ENCODE measurements at regions not wholly inside any gene's neighbourhood (a gene's known extent, or its start where the extent isn't known, plus 50 kb on each side); places are given as distances from the start of the nearest gene placed in this dataset.

- no peaks in the 10 kb centered on the region for H3K36me3 ChIP-seq (ENCODE audit: control insufficient read depth, insufficient read depth, low read length)
- no peaks in the 10 kb centered on the region for H3K79me2 ChIP-seq
- no peaks in the 10 kb centered on the region for H3K27me3 ChIP-seq (ENCODE audit: control insufficient read depth, insufficient read depth, low read length)
- H3K4me1 ChIP-seq = no peaks in the 10 kb centered on the region
- no peak overlapping the region for H3K27ac ChIP-seq
- no peak overlapping the region for H3K4me3 ChIP-seq (ENCODE audit: low read depth, low read length)
- H2AFZ ChIP-seq = no peak overlapping the region
- H3K4me2 ChIP-seq (ENCODE audit: low read length) = no peak overlapping the region
- no peak overlapping the region for H3K9ac ChIP-seq
- no peak for TF ChIP-seq CTCF (IDR thresholded peaks at IDR 0.05)
- no peaks in the 10 kb centered on the region for H3K9me3 ChIP-seq (ENCODE audit: control insufficient read depth, low read length)
Measured at GRCh38 chr3:176785171-176785570, 412.1 kb downstream of the TBL1XR1 start.

GRCh38 chr3:176780766-176781165 is 416.5 kb downstream of the TBL1XR1 start:
- Histone ChIP-seq H3K9me3 (ENCODE audit: control insufficient read depth, low read length) (no peaks in the 10 kb centered on the region), H3K27me3 (ENCODE audit: control insufficient read depth, insufficient read depth, low read length) (no peaks in the 10 kb centered on the region), H3K4me3 (ENCODE audit: low read depth, low read length) (no peak overlapping the region), H2AFZ (no peak overlapping the region), H3K4me1 (no peaks in the 10 kb centered on the region), H3K4me2 (ENCODE audit: low read length) (no peak overlapping the region), H3K27ac (no peak overlapping the region), H3K79me2 (no peaks in the 10 kb centered on the region), H3K9ac (no peak overlapping the region), H3K36me3 (ENCODE audit: control insufficient read depth, insufficient read depth, low read length) (no peaks in the 10 kb centered on the region)
- no peak for TF ChIP-seq CTCF (IDR thresholded peaks at IDR 0.05)

DNA sequence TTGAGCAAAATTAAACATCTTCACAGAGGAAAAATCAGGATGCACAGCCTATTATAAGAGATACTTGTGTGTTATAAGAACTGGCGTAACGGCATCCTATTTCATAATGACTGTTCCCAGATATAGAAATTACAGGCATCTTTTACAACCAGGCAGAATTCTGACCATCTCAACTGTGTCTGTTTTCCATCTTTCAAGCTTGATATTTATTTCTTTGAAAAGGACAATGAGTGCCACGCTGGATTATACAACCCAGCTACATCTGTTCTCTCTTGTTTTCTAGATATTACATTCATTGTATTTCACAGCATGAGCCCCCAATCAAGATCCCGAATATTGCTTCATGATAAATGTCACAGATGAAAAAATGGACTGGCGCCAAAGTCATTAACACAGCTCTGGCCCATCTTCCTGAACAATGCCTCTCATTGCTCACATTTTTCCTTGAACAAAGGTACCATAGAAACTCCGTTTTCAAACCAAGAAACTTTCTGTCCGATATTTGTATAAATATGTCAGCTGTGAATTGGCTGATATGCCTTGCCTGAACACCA is 420.6 kb downstream of the TBL1XR1 start:
- H3K79me2 ChIP-seq = no peaks in the 10 kb centered on the region
- H3K4me3 ChIP-seq (ENCODE audit: low read depth, low read length) = no peak overlapping the region

DNA sequence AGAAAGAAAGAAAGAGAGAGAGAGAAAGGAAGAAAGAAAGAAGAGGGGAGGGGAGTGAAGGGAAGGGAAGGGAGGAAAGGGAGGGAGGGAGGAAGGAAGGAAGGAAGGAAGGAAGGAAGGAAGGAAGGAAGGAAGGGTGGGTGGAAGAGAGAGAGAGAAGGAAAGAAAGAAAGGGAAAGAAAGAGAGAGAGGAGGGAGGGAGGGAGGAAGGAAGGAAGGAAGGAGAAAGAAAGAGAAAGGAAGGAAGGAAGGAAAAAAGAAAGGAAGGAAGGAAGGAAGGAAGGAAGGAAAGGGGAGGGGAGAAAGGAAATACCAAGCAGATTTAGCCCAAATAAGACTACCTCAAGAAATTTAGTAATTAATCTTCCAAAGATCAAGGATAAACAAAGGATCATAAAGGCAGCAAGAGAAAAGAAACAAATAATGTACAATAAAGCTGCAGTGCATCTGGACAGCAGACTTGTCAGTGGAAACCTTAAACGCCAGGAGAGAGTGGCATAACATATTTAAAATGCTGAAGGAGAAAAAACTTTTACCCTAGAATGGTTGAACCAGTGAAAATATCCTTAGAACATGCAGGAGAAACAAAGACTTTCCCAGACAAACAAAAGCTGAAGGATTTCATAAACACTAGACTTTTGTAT is 427.6 kb downstream of the TBL1XR1 start:
- Histone ChIP-seq H3K36me3 (ENCODE audit: control insufficient read depth, insufficient read depth, low read length) (no peaks in the 10 kb centered on the region), H3K27me3 (ENCODE audit: control insufficient read depth, insufficient read depth, low read length) (no peaks in the 10 kb centered on the region), H3K4me3 (ENCODE audit: low read depth, low read length) (no peak overlapping the region), H3K4me2 (ENCODE audit: low read length) (no peak overlapping the region), H3K9me3 (ENCODE audit: control insufficient read depth, low read length) (no peaks in the 10 kb centered on the region), H3K4me1 (no peaks in the 10 kb centered on the region), H3K9ac (no peak overlapping the region), H3K27ac (no peak overlapping the region), H3K79me2 (no peaks in the 10 kb centered on the region), H2AFZ (no peak overlapping the region)
- TF ChIP-seq CTCF (IDR thresholded peaks at IDR 0.05) = no peak

More for the DNA sequence above, 420.6 kb downstream of the TBL1XR1 start:
- Histone ChIP-seq H2AFZ (no peak overlapping the region), H3K9ac (no peak overlapping the region), H3K36me3 (ENCODE audit: control insufficient read depth, insufficient read depth, low read length) (no peaks in the 10 kb centered on the region), H3K4me1 (no peaks in the 10 kb centered on the region), H3K27ac (no peak overlapping the region), H3K9me3 (ENCODE audit: control insufficient read depth, low read length) (no peaks in the 10 kb centered on the region), H3K4me2 (ENCODE audit: low read length) (no peak overlapping the region), H3K27me3 (ENCODE audit: control insufficient read depth, insufficient read depth, low read length) (no peaks in the 10 kb centered on the region)
- TF ChIP-seq CTCF (IDR thresholded peaks at IDR 0.05) = no peak

DNA sequence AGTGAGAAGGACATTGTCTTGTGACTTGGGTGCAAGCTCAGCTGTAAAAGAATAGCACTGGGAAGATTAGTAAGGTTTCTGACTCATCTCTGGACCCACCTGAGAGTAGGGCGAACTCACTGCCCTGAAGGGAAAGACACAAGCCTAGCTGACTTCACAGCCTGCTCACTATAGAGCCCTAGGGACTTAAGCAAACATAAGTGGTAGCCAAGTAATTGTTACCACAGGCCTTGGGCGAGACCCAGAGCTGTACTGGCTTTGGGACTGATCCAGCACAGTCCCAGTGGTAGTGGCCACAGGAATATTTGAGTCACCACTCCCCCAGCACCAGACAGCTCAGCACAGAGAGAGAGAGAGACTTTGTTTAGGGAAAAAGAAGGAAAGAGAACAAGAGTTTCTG is 429.9 kb downstream of the TBL1XR1 start:
- Histone ChIP-seq H2AFZ (no peak overlapping the region), H3K27ac (no peak overlapping the region), H3K36me3 (ENCODE audit: control insufficient read depth, insufficient read depth, low read length) (no peaks in the 10 kb centered on the region), H3K4me3 (ENCODE audit: low read depth, low read length) (no peak overlapping the region), H3K4me2 (ENCODE audit: low read length) (no peak overlapping the region), H3K9me3 (ENCODE audit: control insufficient read depth, low read length) (no peaks in the 10 kb centered on the region), H3K79me2 (no peaks in the 10 kb centered on the region), H3K27me3 (ENCODE audit: control insufficient read depth, insufficient read depth, low read length) (no peaks in the 10 kb centered on the region), H3K9ac (no peak overlapping the region), H3K4me1 (no peaks in the 10 kb centered on the region)
- TF ChIP-seq CTCF (IDR thresholded peaks at IDR 0.05) = no peak

Measured in parathyroid adenoma (tissue), 2 donors.